Uterus (tissue), 3 donors: ENCODE measurements at regions not wholly inside any gene's neighbourhood (a gene's known extent, or its start where the extent isn't known, plus 50 kb on each side); places are given as distances from the start of the nearest gene placed in this dataset.
A peak's percentile ranks its signal among the peaks of the same experiment; 100 is the strongest.

Source experiments
- DNase-seq, 2 donors: peaks; one replicate each; pipeline ENCODE4 v3.0.0-alpha.2; 2019 to 2020
- H3K27ac ChIP-seq, 2 donors: fragments of 200-600 bp; sonication (generic); 1 replicate in 1 of 2; 2 replicates in 1 of 2; pipeline ENCODE4 v1.5.1; 2016 to 2018
- H3K27me3 ChIP-seq, 2 donors: fragments of 200-600 bp; sonication (generic); one replicate each; pipeline ENCODE4 v1.5.1; 2018 to 2019; ENCODE audit warnings: control low read depth in 1 of 2
- H3K36me3 ChIP-seq, 2 donors: fragments of 200-600 bp; sonication (generic); one replicate each; pipeline ENCODE4 v1.5.1; 2019; ENCODE audit warnings: control low read depth in 1 of 2
- H3K4me1 ChIP-seq, 2 donors: fragments of 200-600 bp; sonication (generic); one replicate each; pipeline ENCODE4 v1.5.1; 2018 to 2019; ENCODE audit warnings: control low read depth in 1 of 2
- H3K4me3 ChIP-seq, 2 donors: fragments of 200-600 bp; sonication (generic); 1 replicate in 1 of 2; 2 replicates in 1 of 2; pipeline ENCODE4 v1.5.1; 2018 to 2019; ENCODE audit warnings: mild to moderate bottlenecking in 1 of 2
- H3K9me3 ChIP-seq, 2 donors: fragments of 200-600 bp; sonication (generic); one replicate each; pipeline ENCODE4 v1.5.1; 2019; ENCODE audit warnings: control low read depth in 1 of 2
- CTCF ChIP-seq, 4 experiments: fragments of 200-600 bp in 2 of 4; fragments of 450-650 bp in 2 of 4; sonication (generic) in 2 of 4; IDR thresholded peaks; one replicate each; pipeline ENCODE4 v1.5.1; 2016 to 2019; ENCODE audit warnings: antibody characterized with exemption in 4 of 4, mild to moderate bottlenecking in 2 of 4, moderate library complexity in 1 of 4
- POLR2A ChIP-seq, 2 donors: fragments of 450-650 bp; IDR thresholded peaks; one replicate each; pipeline ENCODE4 v1.6.1; 2016; ENCODE audit warnings: antibody characterized with exemption in 2 of 2, mild to moderate bottlenecking in 1 of 2, moderate library complexity in 1 of 2
- intact Hi-C: fragments of 100-400 bp; cut with DNase I; formaldehyde crosslinking; loops from one replicate; pipeline ENCODE4 v1.15.1; 2023; ENCODE audit warnings: low total_unique reads
- donor health status: DM: yes; HTN: yes; CAD: no.

- no peak for DNase-seq
- intact Hi-C loops = no loop called here
- no peak for TF ChIP-seq CTCF (IDR thresholded peaks at IDR 0.05)
- TF ChIP-seq POLR2A (IDR thresholded peaks at IDR 0.05) = no peak
- no peak overlapping the region for H3K27ac ChIP-seq
- H3K27me3 ChIP-seq = no peaks in the 10 kb centered on the region
- H3K9me3 ChIP-seq = no peaks in the 10 kb centered on the region
- no peak overlapping the region for H3K4me3 ChIP-seq
- peaks cover 0 to 9% of the 10 kb centered on the region in 2 donors for H3K4me1 ChIP-seq
- H3K36me3 ChIP-seq = no peaks in the 10 kb centered on the region
These were observed 262.0 kb downstream of the MREG start for GRCh38 chr2:215751200-215751910.

- Histone ChIP-seq H3K9me3 (no peaks in the 10 kb centered on the region), H3K4me3 (no peak overlapping the region), H3K36me3 (no peaks in the 10 kb centered on the region), H3K4me1 (peaks cover 0 to 9% of the 10 kb centered on the region in 2 donors), H3K27me3 (no peaks in the 10 kb centered on the region), H3K27ac (no peak overlapping the region)
- no peak for TF ChIP-seq POLR2A (IDR thresholded peaks at IDR 0.05)
- TF ChIP-seq CTCF (IDR thresholded peaks at IDR 0.05) = no peak
- DNase-seq = no peak
- intact Hi-C loops = no loop called here
These were observed 262.6 kb downstream of the MREG start for GRCh38 chr2:215750763-215751162.

- H3K4me3 ChIP-seq = no peak overlapping the region
- H3K4me1 ChIP-seq = peaks cover 0 to 9% of the 10 kb centered on the region in 2 donors
- peak; percentile 60 to 74 for DNase-seq
- H3K9me3 ChIP-seq = no peaks in the 10 kb centered on the region
- intact Hi-C loops = no loop called here
- peak overlapping the region; percentile 14 to 27 for H3K27ac ChIP-seq
- TF ChIP-seq CTCF (IDR thresholded peaks at IDR 0.05) (no peak), POLR2A (IDR thresholded peaks at IDR 0.05) (no peak)
- H3K36me3 ChIP-seq = no peaks in the 10 kb centered on the region
- H3K27me3 ChIP-seq = no peaks in the 10 kb centered on the region
These were observed 264.0 kb downstream of the MREG start for GRCh38 chr2:215749092-215749957.

GRCh38 chr2:215748446-215748845, 264.9 kb downstream of the MREG start:
- Histone ChIP-seq H3K27ac (peak overlapping the region in 1 of 2 donors; percentile 0), H3K4me3 (no peak overlapping the region), H3K36me3 (no peaks in the 10 kb centered on the region), H3K4me1 (peaks cover 0 to 9% of the 10 kb centered on the region in 2 donors), H3K27me3 (no peaks in the 10 kb centered on the region), H3K9me3 (no peaks in the 10 kb centered on the region)
- DNase-seq = peak in 1 of 2 donors; percentile 31
- TF ChIP-seq POLR2A (IDR thresholded peaks at IDR 0.05) = no peak
- intact Hi-C loops = no loop called here

GRCh38 chr2:215746887-215747615, 266.3 kb downstream of the MREG start:
- H3K27ac ChIP-seq = no peak overlapping the region
- H3K4me3 ChIP-seq = no peak overlapping the region
- H3K27me3 ChIP-seq = no peaks in the 10 kb centered on the region
- no peak for DNase-seq
- intact Hi-C loops = no loop called here
- TF ChIP-seq CTCF (IDR thresholded peaks at IDR 0.05) (no peak), POLR2A (IDR thresholded peaks at IDR 0.05) (no peak)
- no peaks in the 10 kb centered on the region for H3K9me3 ChIP-seq
- H3K36me3 ChIP-seq = no peaks in the 10 kb centered on the region
- H3K4me1 ChIP-seq = peaks cover 0 to 9% of the 10 kb centered on the region in 2 donors
